Left lung (tissue), 4 donors: ENCODE measurements at regions not wholly inside any gene's neighbourhood (a gene's known extent, or its start where the extent isn't known, plus 50 kb on each side); places are given as distances from the start of the nearest gene placed in this dataset.

Experiments used
- ATAC-seq: fragments of 200-7000 bp; cut with Tn5 transposase; one replicate; pipeline ENCODE4 v1.9.1; 2020; ENCODE audit warnings: moderate library complexity
- DNase-seq, 4 donors: peaks; one replicate each; pipeline ENCODE4 v3.0.0-alpha.2; 2013 to 2020
- H3K27ac ChIP-seq, 2 donors: fragments of 200-600 bp; sonication (generic) in 1 of 2; one replicate each; pipeline versions ENCODE4 v1.5.0 to v1.8.0; 2020 to 2021
- H3K27me3 ChIP-seq, 2 donors: fragments of 200-600 bp; sonication (generic) in 1 of 2; one replicate each; pipeline versions ENCODE4 v1.5.0 to v1.8.0; 2020 to 2021
- H3K36me3 ChIP-seq, 2 donors: fragments of 200-600 bp; sonication (generic) in 1 of 2; one replicate each; pipeline versions ENCODE4 v1.5.0 to v1.8.0; 2020 to 2021
- H3K4me1 ChIP-seq, 2 donors: fragments of 200-600 bp; one replicate each; pipeline ENCODE4 v1.8.0; 2021
- H3K4me3 ChIP-seq, 2 donors: fragments of 200-600 bp; sonication (generic) in 1 of 2; one replicate each; pipeline versions ENCODE4 v1.5.0 to v1.8.0; 2020 to 2021; ENCODE audit warnings: mild to moderate bottlenecking in 1 of 2
- H3K9me3 ChIP-seq, 2 donors: fragments of 200-600 bp; sonication (generic) in 1 of 2; one replicate each; pipeline versions ENCODE4 v1.5.0 to v1.8.0; 2020 to 2021
- intact Hi-C, 2 donors: fragments of 100-400 bp; cut with DNase I; formaldehyde crosslinking; loops; one replicate each; pipeline versions ENCODE4 v1.11.2 to v1.14.2; 2022
- TF ChIP-seq, protein P1 (sequence below), 2 donors: fragments of 200-600 bp; sonication (generic) in 1 of 2; IDR thresholded peaks; one replicate each; pipeline versions ENCODE4 v1.5.0 to v1.8.0; 2021; ENCODE audit warnings: antibody characterized with exemption in 2 of 2
- donor health status: DM: no; HTN: yes; CAD: no.
- donor health status: DM: no; HTN: no; CAD: no.

DNA sequence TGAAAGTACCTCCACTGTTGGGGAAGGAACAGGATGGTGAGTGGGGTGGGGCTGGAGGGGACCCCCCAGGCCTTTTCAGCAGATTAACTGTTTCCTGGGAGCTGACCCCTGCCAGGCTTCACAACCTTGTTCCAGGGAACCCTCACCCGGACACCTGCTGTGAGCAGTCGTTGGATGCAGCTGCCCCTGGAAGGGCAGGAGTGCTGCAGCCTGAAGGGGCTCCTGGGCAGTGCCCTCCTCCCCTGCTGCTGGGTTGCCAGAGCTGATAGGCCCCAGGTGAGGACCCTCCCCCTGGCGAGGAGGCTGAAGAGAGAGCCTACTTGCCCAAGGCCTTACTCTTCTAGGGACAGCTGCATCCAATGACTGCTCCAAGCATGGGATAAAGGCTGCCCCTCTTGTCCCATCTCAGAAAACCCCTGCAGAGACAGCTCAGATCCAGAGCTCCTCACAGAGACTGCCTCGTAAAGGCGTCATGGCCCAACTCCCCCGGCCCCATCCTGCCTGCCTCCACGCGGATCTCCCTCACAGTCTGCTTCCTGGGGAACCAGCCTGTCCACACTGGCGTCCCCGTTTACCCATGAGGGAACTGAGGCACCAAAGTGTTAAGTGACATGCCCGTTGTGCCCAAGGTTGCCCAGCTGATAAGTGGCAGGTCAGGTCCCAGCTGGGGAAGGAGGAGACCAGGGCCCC lies 193.4 kb upstream of the LINGO1 start:
- no peaks in the 10 kb centered on the region for H3K4me1 ChIP-seq
- peaks cover 1 to 18% of the 10 kb centered on the region in 2 donors for H3K27me3 ChIP-seq
- intact Hi-C loops: no loop called here
- no peak for DNase-seq
- no peak for ATAC-seq
- no peak overlapping the region for H3K27ac ChIP-seq
- H3K36me3 ChIP-seq: no peaks in the 10 kb centered on the region
- no peak overlapping the region for H3K4me3 ChIP-seq
- H3K9me3 ChIP-seq: no peaks in the 10 kb centered on the region
- TF ChIP-seq, protein P1, sequence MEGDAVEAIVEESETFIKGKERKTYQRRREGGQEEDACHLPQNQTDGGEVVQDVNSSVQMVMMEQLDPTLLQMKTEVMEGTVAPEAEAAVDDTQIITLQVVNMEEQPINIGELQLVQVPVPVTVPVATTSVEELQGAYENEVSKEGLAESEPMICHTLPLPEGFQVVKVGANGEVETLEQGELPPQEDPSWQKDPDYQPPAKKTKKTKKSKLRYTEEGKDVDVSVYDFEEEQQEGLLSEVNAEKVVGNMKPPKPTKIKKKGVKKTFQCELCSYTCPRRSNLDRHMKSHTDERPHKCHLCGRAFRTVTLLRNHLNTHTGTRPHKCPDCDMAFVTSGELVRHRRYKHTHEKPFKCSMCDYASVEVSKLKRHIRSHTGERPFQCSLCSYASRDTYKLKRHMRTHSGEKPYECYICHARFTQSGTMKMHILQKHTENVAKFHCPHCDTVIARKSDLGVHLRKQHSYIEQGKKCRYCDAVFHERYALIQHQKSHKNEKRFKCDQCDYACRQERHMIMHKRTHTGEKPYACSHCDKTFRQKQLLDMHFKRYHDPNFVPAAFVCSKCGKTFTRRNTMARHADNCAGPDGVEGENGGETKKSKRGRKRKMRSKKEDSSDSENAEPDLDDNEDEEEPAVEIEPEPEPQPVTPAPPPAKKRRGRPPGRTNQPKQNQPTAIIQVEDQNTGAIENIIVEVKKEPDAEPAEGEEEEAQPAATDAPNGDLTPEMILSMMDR (IDR thresholded peaks at IDR 0.05): no peak

DNA sequence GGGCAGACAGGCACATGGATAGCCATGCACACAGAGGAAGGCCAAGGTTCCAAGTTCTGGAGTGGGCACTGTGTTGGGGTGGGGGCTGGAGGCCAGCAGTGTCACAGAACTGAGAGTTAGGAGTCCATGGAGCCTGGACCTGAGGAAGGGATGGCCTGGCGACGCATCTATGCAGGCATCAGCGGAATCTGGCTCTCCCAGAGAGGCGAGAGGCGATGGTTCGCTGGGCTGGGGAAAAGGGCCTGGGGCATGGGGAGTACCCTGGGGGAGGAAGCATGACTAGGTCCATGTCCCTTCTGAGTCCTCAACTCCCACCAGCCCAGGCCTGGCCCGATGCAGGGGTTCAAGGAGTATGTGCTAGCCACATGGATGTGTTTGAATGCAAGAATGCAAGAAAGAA lies 192.8 kb upstream of the LINGO1 start:
- TF ChIP-seq, protein P1 (IDR thresholded peaks at IDR 0.05): no peak
- Histone ChIP-seq H3K9me3 (no peaks in the 10 kb centered on the region), H3K4me3 (no peak overlapping the region), H3K27ac (no peak overlapping the region), H3K4me1 (no peaks in the 10 kb centered on the region), H3K36me3 (no peaks in the 10 kb centered on the region), H3K27me3 (peaks cover 7 to 24% of the 10 kb centered on the region in 2 donors)
- intact Hi-C loops: no loop called here
- DNase-seq (no peak), ATAC-seq (no peak)

DNA sequence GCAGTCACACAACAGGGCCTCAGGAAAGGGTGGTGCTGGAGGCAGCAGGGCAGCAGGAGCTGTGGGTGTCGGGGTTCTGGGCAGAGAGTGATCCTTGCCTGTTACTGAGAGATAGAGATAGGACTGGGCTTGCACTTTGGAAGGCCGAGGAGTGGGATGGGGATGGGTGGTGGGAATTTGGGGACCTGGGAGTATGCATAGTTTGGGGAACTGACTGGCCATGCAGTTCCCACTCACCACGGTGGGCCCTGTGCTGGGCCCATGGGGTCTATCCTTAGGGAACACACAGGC lies 192.5 kb upstream of the LINGO1 start:
- Histone ChIP-seq H3K36me3 (no peaks in the 10 kb centered on the region), H3K27ac (no peak overlapping the region), H3K4me3 (no peak overlapping the region), H3K4me1 (peaks cover 0 to 1% of the 10 kb centered on the region in 2 donors), H3K27me3 (peaks cover 11 to 28% of the 10 kb centered on the region in 2 donors), H3K9me3 (no peaks in the 10 kb centered on the region)
- DNase-seq (no peak), ATAC-seq (no peak)
- TF ChIP-seq, protein P1 (IDR thresholded peaks at IDR 0.05): no peak
- intact Hi-C loops: no loop called here

DNA sequence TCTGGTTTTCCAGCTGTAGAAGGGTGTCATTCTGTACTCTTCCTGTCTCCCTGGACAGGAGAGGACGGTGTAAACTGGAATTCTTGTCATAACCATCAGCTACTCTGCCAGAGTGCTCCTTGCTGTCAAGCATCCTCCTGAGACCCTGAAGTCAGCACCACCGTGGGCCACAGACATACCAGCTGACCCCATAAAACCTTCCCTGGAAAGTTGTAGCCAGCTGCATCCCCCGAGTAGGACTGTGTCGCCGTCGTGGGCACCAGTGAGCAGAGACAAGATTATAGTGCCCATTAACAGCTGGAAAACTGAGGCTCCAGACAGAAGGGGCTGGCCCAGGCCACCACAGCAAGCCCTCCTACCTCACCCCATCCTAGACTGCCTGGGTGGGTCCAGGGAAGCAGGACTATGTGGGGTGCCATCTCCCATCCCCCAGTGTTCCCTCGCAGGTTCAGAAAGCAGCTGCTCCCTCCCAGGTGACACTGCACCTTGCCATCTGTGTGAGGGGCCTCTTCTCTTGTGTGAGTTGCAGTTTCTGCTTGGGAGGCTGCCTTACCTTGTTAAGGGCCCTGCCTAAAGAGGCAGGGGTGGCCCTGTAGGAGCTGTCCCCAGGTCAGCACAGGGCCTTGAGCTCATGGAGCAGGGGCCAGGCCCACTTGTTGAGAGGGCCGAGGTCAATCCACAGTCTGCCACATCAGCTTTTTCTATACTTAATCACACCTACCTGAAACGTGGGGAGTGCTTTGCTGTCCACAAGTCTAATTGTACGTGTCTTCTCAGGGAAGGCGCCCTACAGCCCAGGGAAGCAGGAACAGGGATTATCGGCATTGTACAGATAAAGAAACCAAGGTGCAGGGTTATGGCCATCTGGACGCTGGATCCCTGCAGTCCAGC lies 191.9 kb upstream of the LINGO1 start:
- DNase-seq (no peak), ATAC-seq (no peak)
- Histone ChIP-seq H3K36me3 (no peaks in the 10 kb centered on the region), H3K4me1 (peaks cover 0 to 7% of the 10 kb centered on the region in 2 donors), H3K27me3 (peaks cover 17 to 34% of the 10 kb centered on the region in 2 donors), H3K4me3 (no peak overlapping the region), H3K27ac (no peak overlapping the region), H3K9me3 (no peaks in the 10 kb centered on the region)
- TF ChIP-seq, protein P1 (IDR thresholded peaks at IDR 0.05): no peak
- intact Hi-C loops: no loop called here

DNA sequence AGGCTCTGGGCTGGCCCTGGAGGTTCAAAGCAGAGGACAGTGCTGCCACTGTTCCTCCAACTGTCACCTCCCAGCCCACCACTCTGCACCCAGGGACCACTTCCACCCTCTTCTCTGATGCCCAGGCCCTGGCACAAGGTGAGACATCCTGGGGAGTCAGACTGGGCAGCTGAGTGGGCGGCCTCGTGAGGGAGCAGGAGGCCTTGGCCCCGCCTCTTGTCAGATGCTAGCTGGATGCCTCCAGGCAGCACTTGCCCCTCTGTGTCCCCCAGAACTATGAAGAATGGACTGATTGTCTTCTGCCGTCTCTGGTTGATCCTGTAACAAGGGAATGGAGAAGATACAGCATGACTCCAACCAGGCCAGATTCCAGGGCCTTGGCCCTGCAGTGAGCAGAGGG lies 191.0 kb upstream of the LINGO1 start:
- H3K36me3 ChIP-seq: no peaks in the 10 kb centered on the region
- H3K9me3 ChIP-seq: no peaks in the 10 kb centered on the region
- H3K27me3 ChIP-seq: peaks cover 25 to 42% of the 10 kb centered on the region in 2 donors
- H3K4me1 ChIP-seq: peaks cover 0 to 12% of the 10 kb centered on the region in 2 donors
- ATAC-seq (no peak), DNase-seq (no peak)
- intact Hi-C loops: no loop called here
- H3K27ac ChIP-seq: no peak overlapping the region
- H3K4me3 ChIP-seq: no peak overlapping the region
- TF ChIP-seq, protein P1 (IDR thresholded peaks at IDR 0.05): no peak
